Prostate gland (tissue), 2 donors: ENCODE measurements at regions not wholly inside any gene's neighbourhood (a gene's known extent, or its start where the extent isn't known, plus 50 kb on each side); places are given as distances from the start of the nearest gene placed in this dataset.

Experiments used
- CTCF ChIP-seq, 4 experiments: fragments of 200-600 bp in 2 of 4; fragments of 450-650 bp in 2 of 4; sonication (generic) in 2 of 4; IDR thresholded peaks; 1 replicate in 3 of 4; 2 replicates in 1 of 4; pipeline ENCODE4 v1.5.1; 2016 to 2019; ENCODE audit warnings: antibody characterized with exemption in 4 of 4, mild to moderate bottlenecking in 2 of 4, moderate library complexity in 2 of 4
- POLR2A ChIP-seq: fragments of 450-650 bp; IDR thresholded peaks from one replicate; pipeline ENCODE4 v1.6.1; 2016; ENCODE audit warnings: antibody characterized with exemption, mild to moderate bottlenecking

DNA sequence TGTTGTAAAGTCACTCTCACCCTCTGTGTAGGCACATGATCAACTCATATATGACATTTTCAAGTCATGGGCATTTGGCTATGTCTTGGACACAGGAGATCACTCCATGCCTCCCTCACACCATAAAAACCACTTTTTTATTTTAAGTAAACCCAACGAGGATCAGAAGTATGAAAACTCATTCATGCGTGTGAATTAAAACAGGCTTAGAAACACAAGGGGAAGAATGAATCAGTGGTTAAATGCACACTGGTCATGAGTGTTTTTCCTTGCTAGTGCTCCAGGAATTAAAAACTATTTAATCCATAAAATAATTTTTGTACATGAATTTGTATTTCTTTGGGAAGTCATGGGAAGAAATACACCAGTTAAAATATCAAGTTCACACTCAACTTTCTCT is 198.4 kb downstream of the GALC start:
- TF ChIP-seq POLR2A, result no peak
- no peak for TF ChIP-seq CTCF (IDR thresholded peaks at IDR 0.05)
